Cardiac septum (tissue), 1 donor: ENCODE measurements at regions not wholly inside any gene's neighbourhood (a gene's known extent, or its start where the extent isn't known, plus 50 kb on each side); places are given as distances from the start of the nearest gene placed in this dataset.
"Not testable (repeated sequence)": the region's sequence is repeated elsewhere in the genome, so short reads cannot be mapped to it uniquely, and the experiment has no call there.

ENCODE experiments used
- DNase-seq: peaks from one replicate; pipeline ENCODE4 v3.0.0-alpha.2; 2020; ENCODE audit warnings: low spot score
- intact Hi-C: fragments of 100-400 bp; cut with DNase I; formaldehyde crosslinking; loops from one replicate; pipeline ENCODE4 v1.14.0; 2022
- donor health status: DM: no; HTN: no; CAD: no.

GRCh38 chr1:73576083-73576482, 621.9 kb downstream of the LRRIQ3 start:
- DNase-seq: no peak
- intact Hi-C loops: no loop called here

GRCh38 chr1:73564294-73564693, 633.7 kb downstream of the LRRIQ3 start:
- no peak for DNase-seq
- intact Hi-C loops: no loop called here

GRCh38 chr1:73556270-73556669, 641.7 kb downstream of the LRRIQ3 start:
- intact Hi-C loops: no loop called here

GRCh38 chr1:73537400-73537799, 660.6 kb downstream of the LRRIQ3 start:
- intact Hi-C loops: no loop called here
- no peak for DNase-seq

More at GRCh38 chr1:73556270-73556669, 641.7 kb downstream of the LRRIQ3 start:
- DNase-seq: no peak

GRCh38 chr1:73517603-73518191, 680.3 kb downstream of the LRRIQ3 start:
- intact Hi-C loops: no loop called here
- DNase-seq: no peak

- intact Hi-C loops: no loop called here
- no peak for DNase-seq
Measured at GRCh38 chr1:73516451-73516850, 681.5 kb downstream of the LRRIQ3 start.

- intact Hi-C loops: no loop called here
- DNase-seq: no peak
Measured at GRCh38 chr1:73511038-73511437, 686.9 kb downstream of the LRRIQ3 start.

GRCh38 chr1:73500154-73500553, 697.8 kb downstream of the LRRIQ3 start:
- intact Hi-C loops: no loop called here
- no peak for DNase-seq

- DNase-seq: no peak
- intact Hi-C loops: no loop called here
Measured at GRCh38 chr1:73499671-73500070, 698.3 kb downstream of the LRRIQ3 start.

GRCh38 chr1:73491621-73492020, 706.4 kb downstream of the LRRIQ3 start:
- intact Hi-C loops: no loop called here
- DNase-seq: no peak

- intact Hi-C loops: no loop called here
Measured at GRCh38 chr1:73475316-73475870, 722.6 kb downstream of the LRRIQ3 start.

GRCh38 chr1:73472810-73473209, 725.2 kb downstream of the LRRIQ3 start:
- no peak for DNase-seq
- intact Hi-C loops: no loop called here

More at GRCh38 chr1:73475316-73475870, 722.6 kb downstream of the LRRIQ3 start:
- DNase-seq: no peak

- no peak for DNase-seq
- intact Hi-C loops: no loop called here
Measured at GRCh38 chr1:73467731-73468130, 730.2 kb downstream of the LRRIQ3 start.

- intact Hi-C loops: no loop called here
Measured at GRCh38 chr1:73463873-73464272, 734.1 kb downstream of the LRRIQ3 start.

GRCh38 chr1:73452522-73452921, 745.5 kb downstream of the LRRIQ3 start:
- no peak for DNase-seq
- intact Hi-C loops: no loop called here

More at GRCh38 chr1:73463873-73464272, 734.1 kb downstream of the LRRIQ3 start:
- DNase-seq: no peak

GRCh38 chr1:73450668-73451067, 747.3 kb downstream of the LRRIQ3 start:
- intact Hi-C loops, DNase-seq: not testable (repeated sequence)

GRCh38 chr1:73411479-73411878, 786.5 kb downstream of the LRRIQ3 start:
- intact Hi-C loops: no loop called here
- no peak for DNase-seq

- intact Hi-C loops: no loop called here
Measured at GRCh38 chr1:73401666-73402065, 796.3 kb downstream of the LRRIQ3 start.

GRCh38 chr1:73382966-73383365, 815.0 kb downstream of the LRRIQ3 start:
- intact Hi-C loops: no loop called here
- DNase-seq: no peak

More at GRCh38 chr1:73401666-73402065, 796.3 kb downstream of the LRRIQ3 start:
- no peak for DNase-seq

- intact Hi-C loops: no loop called here
Measured at GRCh38 chr1:73366734-73367413, 831.1 kb downstream of the LRRIQ3 start.

GRCh38 chr1:73359001-73359400, 839.0 kb downstream of the LRRIQ3 start:
- intact Hi-C loops: no loop called here
- no peak for DNase-seq

More at GRCh38 chr1:73366734-73367413, 831.1 kb downstream of the LRRIQ3 start:
- no peak for DNase-seq
